ENCODE measurements at regions not wholly inside any gene's neighbourhood (a gene's known extent, or its start where the extent isn't known, plus 50 kb on each side); places are given as distances from the start of the nearest gene placed in this dataset.

GRCh38 chr5:61617039-61617438 is 285.0 kb downstream of the ZSWIM6 start:
- FAIRE-seq (no peak), DNase-seq (peak in 1 of 5 donors; percentile 43)
- intact Hi-C loops (cut with DNase I): no loop called here
- H3K9ac ChIP-seq (ENCODE audit: low read length in 3 of 3): no peak overlapping the region
- H3K27me3 ChIP-seq (ENCODE audit: control insufficient read depth, insufficient read depth, low read length): no peaks in the 10 kb centered on the region
- peaks cover 0 to 2% (median 0%) of the 10 kb centered on the region in 3 donors for H3K4me1 ChIP-seq (ENCODE audit: control insufficient read depth in 2 of 3, insufficient read depth in 2 of 3, low read depth in 1 of 3, low read length in 3 of 3)
- H3K36me3 ChIP-seq (ENCODE audit: control insufficient read depth in 2 of 3, insufficient read depth in 3 of 3, low read length in 3 of 3): no peaks in the 10 kb centered on the region
- H3K27ac ChIP-seq (ENCODE audit: low read depth in 2 of 2, low read length in 2 of 2): no peak overlapping the region
- no peak overlapping the region for H3K4me3 ChIP-seq (ENCODE audit: low read length in 3 of 3)
- no peaks in the 10 kb centered on the region for H3K9me3 ChIP-seq (ENCODE audit: control insufficient read depth in 2 of 3, insufficient read depth in 1 of 3, low read length in 3 of 3)
- TF ChIP-seq, protein P1, sequence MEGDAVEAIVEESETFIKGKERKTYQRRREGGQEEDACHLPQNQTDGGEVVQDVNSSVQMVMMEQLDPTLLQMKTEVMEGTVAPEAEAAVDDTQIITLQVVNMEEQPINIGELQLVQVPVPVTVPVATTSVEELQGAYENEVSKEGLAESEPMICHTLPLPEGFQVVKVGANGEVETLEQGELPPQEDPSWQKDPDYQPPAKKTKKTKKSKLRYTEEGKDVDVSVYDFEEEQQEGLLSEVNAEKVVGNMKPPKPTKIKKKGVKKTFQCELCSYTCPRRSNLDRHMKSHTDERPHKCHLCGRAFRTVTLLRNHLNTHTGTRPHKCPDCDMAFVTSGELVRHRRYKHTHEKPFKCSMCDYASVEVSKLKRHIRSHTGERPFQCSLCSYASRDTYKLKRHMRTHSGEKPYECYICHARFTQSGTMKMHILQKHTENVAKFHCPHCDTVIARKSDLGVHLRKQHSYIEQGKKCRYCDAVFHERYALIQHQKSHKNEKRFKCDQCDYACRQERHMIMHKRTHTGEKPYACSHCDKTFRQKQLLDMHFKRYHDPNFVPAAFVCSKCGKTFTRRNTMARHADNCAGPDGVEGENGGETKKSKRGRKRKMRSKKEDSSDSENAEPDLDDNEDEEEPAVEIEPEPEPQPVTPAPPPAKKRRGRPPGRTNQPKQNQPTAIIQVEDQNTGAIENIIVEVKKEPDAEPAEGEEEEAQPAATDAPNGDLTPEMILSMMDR (IDR thresholded peaks at IDR 0.05; ENCODE audit: borderline replicate concordance, extremely low read depth, insufficient read depth): no peak

DNA sequence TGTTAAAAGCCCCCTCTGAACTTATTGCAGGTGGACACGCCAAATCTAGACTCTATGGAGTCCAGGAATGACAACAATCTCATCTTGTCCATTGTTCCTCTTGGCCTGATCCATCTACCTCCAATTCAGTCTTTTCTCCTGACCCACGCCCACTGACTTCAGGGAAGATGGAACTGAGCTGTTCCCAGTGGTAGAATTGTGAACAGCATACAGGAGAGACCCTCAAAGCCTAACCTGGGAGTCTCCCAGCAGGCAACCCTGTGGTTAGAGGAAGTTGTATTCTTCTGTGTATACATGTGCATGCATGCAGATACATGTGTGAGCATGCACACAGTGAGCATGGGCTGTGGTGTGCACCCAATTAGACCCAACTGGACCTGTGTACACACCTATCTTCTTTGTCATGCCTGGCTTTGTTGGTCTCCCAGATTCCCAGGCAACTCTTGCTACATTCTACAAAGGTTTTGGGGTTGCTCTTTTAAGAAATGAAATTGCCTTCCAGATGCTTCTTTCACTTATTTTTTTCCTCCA is 286.0 kb downstream of the ZSWIM6 start:
- intact Hi-C loops (cut with DNase I): no loop called here
- no peak overlapping the region for H3K9ac ChIP-seq (ENCODE audit: low read length in 3 of 3)
- H3K4me1 ChIP-seq (ENCODE audit: control insufficient read depth in 2 of 3, insufficient read depth in 2 of 3, low read depth in 1 of 3, low read length in 3 of 3): peaks cover 0 to 2% (median 0%) of the 10 kb centered on the region in 3 donors
- no peak overlapping the region for H3K27ac ChIP-seq (ENCODE audit: low read depth in 2 of 2, low read length in 2 of 2)
- FAIRE-seq: no peak
- H3K4me3 ChIP-seq (ENCODE audit: low read length in 3 of 3): no peak overlapping the region
- H3K36me3 ChIP-seq (ENCODE audit: control insufficient read depth in 2 of 3, insufficient read depth in 3 of 3, low read length in 3 of 3): no peaks in the 10 kb centered on the region
- TF ChIP-seq, protein P1 (IDR thresholded peaks at IDR 0.05; ENCODE audit: borderline replicate concordance, extremely low read depth, insufficient read depth): no peak
- no peaks in the 10 kb centered on the region for H3K9me3 ChIP-seq (ENCODE audit: control insufficient read depth in 2 of 3, insufficient read depth in 1 of 3, low read length in 3 of 3)
- no peak for DNase-seq
- no peaks in the 10 kb centered on the region for H3K27me3 ChIP-seq (ENCODE audit: control insufficient read depth, insufficient read depth, low read length)

DNA sequence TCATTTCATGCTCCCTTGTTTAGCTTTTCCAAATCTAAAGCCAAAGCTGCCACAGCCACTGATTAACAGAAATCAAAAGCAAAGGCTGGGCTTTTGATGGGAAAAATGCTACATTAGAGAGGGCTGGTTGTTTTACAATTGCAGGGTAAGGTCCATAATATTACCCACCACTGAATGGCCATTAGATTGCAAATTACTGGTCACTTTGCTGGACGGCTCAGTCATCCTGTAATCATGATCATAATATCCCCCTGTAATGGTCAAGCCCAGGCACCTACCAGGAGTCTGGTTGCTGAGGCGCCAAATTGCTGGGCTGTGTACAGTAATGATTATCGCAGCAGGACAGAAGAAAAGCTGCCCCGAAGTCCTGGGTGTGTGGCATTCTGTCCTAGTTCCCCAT is 286.5 kb downstream of the ZSWIM6 start:
- H3K4me3 ChIP-seq (ENCODE audit: low read length in 3 of 3): no peak overlapping the region

More for the DNA sequence above, 286.5 kb downstream of the ZSWIM6 start:
- no peaks in the 10 kb centered on the region for H3K36me3 ChIP-seq (ENCODE audit: control insufficient read depth in 2 of 3, insufficient read depth in 3 of 3, low read length in 3 of 3)
- H3K27ac ChIP-seq (ENCODE audit: low read depth in 2 of 2, low read length in 2 of 2): no peak overlapping the region
- no peak overlapping the region for H3K9ac ChIP-seq (ENCODE audit: low read length in 3 of 3)
- H3K4me1 ChIP-seq (ENCODE audit: control insufficient read depth in 2 of 3, insufficient read depth in 2 of 3, low read depth in 1 of 3, low read length in 3 of 3): peaks cover 0 to 2% (median 0%) of the 10 kb centered on the region in 3 donors
- FAIRE-seq: no peak
- TF ChIP-seq, protein P1 (IDR thresholded peaks at IDR 0.05; ENCODE audit: borderline replicate concordance, extremely low read depth, insufficient read depth): no peak
- H3K27me3 ChIP-seq (ENCODE audit: control insufficient read depth, insufficient read depth, low read length): no peaks in the 10 kb centered on the region
- DNase-seq: no peak
- H3K9me3 ChIP-seq (ENCODE audit: control insufficient read depth in 2 of 3, insufficient read depth in 1 of 3, low read length in 3 of 3): no peaks in the 10 kb centered on the region
- intact Hi-C loops (cut with DNase I): no loop called here

All from kidney (tissue), 13 donors.